HG03097 (cell line): ENCODE measurements at regions not wholly inside any gene's neighbourhood (a gene's known extent, or its start where the extent isn't known, plus 50 kb on each side); places are given as distances from the start of the nearest gene placed in this dataset.

Experiments
- ATAC-seq: cut with Tn5 transposase; IDR thresholded peaks from one replicate; pipeline ENCODE4 v1.9.1; 2021; ENCODE audit not compliant: unreplicated experiment, low FRiP score

DNA sequence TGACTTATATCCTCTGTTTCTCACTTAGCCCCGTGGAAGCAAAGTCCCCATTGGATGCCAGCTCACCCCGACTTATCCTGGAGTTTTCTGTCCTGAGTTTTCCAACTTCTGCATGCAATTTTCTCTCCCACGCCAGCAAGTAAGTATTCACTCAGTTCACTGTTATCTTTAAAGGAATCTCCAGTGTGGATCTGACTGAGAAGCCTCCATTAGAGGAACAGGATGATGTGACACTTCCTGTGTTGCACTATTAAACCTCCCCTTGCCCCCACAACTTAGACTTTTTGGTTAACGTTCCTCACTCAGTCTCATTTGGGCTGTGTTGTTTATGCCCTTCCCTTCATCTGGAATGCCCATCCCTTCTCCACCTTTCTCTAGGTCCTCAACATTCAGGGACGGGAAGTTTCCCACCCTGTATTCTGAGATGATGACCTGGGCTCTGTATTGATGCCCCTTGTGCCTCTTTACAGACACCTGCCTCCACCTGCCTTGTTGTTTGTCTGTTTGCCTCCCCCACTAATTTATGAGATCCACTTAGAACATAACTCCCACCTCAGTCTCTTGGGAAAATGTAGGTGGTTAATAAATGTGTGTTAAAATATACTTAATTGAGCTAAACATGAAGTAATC lies 536.1 kb upstream of the RAB6C start:
- no peak for ATAC-seq

DNA sequence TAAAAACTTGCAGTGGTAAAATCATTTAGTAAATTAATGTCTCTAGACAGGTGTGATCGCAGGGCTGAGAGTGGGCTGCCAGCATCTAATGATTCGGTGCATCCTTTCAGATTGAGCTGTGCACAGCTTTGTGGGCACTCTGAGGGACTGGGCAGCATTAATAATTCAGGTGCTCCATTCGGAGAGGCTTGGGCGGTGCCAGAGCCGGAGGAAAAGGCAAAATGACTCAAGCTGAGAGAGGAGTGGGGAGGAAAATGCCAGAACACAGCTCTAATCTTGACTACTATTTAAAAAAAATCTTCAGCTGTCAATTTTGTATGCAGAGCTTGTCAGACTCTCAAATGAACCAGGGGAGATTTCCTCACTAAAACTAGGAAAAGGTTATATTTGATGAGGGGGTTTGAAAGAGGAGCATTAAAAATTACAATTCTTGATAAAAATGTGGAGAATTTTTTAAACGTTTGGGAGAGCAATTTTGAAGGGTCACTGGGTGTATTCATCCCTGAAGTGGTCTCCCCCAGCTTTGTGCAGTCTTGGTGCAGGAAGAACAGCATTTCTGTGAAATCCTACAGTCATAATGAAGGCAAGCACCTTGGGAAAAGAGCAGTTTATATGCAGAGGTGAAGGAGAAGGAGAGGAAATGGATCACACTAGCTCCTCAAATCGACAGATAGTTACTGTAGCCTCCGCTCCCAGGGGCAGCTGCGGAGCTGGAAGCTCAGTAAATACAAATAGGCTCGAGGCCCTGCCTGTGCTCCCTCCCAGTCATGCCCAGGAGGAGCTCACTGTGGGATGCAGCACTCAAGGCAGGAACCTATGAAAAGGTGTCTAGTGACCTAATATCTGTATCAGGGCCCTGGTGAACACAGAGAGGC lies 535.4 kb upstream of the RAB6C start:
- ATAC-seq, result no peak

DNA sequence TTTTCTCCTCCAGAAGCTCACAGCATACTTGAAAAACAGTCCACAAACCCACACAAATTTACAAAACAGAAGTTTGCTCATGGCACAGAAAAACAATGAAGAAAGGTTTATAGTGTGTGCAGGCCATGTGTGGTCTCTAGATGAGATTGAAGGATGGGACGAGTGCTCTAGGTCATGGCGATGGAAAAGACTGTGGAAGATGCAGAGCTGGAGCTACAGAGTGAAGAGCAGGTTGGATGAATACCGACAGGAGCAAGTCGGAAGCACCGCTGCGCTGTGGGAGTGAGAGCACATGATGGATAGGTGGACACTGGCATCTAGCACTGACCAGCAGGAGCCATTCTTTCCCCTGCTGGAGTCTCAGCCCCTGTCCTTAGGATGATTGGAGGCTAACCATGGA lies 534.7 kb upstream of the RAB6C start:
- ATAC-seq, result no peak

DNA sequence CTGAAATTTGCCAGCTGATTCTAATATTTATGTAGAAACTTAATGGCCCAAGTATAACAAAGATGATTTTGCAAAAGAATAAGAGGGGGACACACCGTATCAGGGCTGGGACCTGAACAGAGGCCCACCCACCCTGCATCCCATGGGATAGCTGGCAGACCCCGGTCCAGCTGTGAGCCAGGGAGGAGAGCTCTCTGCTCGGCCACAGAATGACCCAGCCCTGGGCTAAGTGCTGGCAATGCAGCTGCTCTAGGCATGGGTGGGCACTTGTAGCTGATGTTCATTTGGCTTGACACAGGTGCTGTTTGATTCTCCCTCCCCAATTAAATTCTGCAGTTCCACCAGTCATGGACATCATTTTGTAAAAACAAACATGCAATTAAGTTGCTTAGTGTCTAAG lies 522.8 kb upstream of the RAB6C start:
- ATAC-seq, result no peak

DNA sequence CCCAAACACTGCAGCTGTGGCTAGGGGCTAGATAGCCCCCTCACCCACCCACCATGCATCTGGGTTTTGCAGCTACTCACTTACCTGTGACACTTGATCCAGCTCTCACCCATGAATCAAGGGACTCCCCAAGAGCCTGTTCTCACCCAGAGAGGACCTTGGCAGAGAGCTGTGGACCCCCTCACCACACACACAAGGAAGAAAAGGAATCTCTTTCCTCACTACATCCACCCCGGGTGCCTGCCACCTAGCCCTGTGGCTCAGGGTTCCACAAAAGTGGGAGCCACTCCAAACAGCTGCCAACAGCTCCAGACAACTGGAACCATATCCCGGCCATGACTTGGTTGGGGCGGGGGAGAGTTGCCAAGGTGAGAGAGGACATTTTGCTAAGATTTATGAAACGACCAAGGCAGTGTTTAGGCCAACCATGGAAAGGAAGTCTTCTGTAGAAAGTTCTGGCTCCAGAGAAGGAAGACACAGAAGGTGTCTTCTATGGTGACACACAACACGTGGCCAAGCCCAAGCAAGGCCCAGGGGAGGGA lies 522.1 kb upstream of the RAB6C start:
- ATAC-seq, result no peak

DNA sequence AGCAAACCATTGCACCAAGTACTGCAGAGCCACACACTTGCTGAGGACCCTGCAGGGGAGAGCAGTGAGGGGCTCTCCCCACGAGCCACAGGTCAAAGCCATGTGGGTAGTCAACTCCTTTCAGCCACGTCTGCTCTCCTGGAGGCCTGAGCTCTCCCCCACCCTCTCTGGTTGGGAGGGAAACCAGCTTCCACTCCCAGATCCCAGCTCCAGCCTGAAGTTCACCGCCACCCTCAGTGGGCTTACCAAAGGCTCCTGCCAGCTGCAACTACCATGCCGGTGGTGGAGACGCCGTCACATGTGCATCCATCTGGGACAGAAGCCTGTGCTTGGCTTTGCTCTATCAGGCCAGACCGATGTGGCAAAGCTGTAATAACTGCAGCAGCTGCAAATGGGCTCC lies 521.5 kb upstream of the RAB6C start:
- no peak for ATAC-seq

DNA sequence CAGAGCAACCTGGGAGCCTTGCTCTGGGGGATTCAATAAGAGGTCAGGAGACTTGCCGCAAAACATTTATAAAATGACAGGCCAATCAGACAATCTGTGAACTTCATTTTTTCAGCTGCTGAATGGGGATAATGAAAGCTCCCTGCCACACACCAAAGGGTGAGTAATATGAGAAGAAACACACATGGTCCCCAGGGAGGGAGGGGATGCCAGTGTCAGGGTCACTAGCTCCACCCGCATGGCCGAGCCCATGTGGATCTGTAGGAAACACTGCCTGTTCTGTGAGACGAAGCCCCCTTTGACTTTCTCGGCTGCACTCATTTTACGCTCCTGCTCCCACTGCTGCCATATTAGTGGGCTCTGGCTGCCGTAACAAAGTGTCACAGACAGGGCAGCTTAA lies 521.0 kb upstream of the RAB6C start:
- ATAC-seq, result no peak

DNA sequence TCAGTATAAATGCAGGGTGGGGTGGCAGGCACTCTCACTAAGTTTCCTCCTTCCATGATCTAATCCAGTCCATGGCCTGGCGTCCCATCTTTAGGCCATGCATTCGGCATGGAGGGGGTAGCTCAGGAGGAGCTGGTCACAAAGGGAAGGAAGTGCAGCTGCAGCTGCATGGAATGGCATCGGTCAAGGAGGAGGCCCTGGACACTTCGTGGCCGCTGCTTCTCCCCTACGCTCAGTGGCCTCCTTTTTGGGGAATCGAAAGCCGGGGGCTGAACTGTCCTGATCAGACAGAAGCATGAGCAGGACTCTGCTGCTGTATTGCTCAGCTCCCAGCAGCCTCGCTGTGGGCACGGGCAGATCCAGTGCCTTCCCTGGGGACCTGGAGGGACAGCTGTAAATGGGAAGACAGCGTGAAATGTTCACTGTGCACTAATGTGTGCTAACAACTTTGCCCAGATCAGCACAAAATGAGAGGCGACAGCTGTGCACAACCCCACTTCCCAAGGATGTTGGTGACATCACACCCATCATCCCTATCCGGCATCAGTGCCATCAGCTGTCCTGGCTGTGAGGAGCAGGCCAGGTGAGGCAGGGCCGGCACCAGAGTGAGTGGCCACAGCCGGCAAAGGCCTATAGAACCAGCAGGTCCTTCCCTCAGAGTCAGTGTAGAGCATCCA lies 520.1 kb upstream of the RAB6C start:
- ATAC-seq, result no peak

DNA sequence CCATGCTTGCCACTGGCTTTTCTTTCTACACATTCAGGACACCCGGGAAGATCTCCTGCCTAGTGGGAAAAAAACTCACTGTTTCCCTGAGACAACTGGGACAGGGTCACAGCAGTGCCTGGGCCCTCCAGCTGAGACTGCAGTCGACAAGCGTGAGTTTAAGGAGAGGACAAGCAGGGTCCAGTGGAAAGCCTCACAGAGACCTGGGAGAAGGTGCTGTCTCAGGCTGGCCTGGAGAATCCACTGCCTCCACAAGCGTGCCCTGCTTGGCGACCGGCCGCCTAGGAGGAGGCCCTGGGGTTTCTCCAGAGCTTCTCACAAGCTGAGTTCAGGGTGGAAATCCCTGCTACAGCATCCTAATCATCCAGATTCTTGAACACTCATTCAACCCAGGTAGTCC lies 519.6 kb upstream of the RAB6C start:
- no peak for ATAC-seq

DNA sequence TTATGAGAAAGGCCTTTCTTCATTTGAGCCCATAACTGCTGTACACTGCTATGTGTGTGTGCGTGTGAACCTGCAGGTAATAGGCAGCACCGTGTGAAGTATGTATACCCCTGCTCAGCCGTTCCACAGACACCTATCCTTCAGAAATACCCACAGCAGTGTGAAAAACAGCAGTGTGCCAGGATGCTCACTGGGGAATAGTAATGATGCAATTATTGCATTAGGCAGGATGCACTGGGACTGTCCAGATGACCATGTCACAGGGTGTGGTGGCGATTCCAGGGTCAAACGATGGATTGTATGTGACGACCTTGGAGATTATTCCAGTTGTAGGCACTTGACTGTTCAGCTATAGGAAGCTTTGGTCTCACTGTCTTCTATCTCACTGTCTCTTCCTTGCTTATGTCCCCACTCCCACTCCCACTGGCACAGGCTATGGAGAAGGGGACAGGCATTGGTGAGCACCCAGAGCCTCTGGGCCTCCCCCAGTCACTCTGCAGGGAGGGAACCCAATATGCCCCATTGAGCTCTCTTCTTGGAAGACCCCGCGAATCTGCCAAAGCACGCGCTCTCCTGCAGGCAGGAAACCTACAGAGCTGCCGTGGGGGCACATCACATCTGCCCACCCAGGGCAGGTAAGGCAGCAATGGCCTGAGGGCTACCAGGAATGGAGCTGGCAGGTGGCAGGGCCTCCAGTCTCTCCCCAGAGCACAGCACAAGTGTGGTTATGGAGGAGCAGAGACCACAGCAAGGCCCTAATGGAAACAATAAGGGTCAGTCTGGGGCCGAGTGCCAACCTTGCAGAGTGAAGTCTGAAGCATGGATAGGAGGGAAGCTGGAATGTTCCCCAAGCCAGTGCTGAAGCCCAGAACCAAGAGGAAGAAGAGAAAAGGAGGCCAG lies 518.9 kb upstream of the RAB6C start:
- ATAC-seq, result no peak

DNA sequence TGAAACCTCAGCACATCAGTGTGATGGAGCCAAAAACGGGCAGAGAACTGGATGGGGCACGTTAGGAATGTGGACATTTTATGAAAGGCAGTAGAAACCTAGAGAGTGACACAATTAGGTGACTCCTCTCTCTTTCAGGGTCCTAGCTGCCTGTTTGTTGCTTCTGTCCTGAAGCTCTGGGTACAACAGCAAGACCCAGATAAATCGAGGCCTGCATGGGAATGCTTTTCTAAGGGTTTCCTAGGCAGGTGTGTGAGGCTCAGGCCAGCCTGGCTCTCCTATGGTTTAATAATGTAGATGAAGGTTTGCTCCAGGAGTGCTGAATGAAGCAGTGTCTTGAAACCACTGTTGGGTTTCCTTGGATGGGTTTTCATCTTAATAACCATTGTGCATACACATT lies 517.1 kb upstream of the RAB6C start:
- no peak for ATAC-seq

DNA sequence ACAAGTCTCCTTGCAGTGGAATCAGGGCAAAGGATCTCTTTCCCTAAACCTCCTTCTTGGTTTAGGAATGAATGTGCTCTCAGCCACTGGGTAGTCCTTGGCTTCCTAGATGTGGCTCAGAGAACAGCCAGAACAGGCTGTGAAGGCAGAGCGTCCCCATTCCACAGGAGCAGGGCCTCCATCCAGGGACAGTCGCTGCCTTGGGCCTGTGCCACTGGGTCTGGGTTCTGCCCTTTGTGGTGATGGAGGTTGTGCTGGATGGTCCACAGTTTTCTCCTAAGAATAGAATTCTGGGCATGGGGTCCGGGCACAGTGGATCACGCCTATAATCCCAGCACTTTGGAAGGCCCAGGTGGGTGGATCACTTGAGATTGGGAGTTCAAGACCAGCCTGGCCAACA lies 516.5 kb upstream of the RAB6C start:
- no peak for ATAC-seq

DNA sequence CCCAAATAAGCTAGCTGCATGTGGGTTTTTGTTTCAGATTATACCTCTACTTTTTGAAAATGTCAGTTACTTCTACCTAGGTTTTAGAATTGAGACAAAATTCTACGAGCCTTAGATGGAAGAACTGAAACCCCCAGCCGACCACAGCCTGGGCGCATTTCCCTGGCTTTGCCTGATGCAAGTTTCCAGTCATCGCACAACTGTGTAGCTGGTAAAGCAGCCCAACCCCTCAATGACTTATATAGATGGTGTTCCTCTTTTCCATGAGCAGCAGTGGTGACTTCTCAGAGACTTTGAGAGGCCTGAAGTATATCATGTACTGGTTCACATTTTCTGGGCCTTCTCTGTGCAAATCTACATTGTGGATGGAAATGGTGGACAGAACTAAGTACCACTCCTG lies 515.4 kb upstream of the RAB6C start:
- no peak for ATAC-seq

DNA sequence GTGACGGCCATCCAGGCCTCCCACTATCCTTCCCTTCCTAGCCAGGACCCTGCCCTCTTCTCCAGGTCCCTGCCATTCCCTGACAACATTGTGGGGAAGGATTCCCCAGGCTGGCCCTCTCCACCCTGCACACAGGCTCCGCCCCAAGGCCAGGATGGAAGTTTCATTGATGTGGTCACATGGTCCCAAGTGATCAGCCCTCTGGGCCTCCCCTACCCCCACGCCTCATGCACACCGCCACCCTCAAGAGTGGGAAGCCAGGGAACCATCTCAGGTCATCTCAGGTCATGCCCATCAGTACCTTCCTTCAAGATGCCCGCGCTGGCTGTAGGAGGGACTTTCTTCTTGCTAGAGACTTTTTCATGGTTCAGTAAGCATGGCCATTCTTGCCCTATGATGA lies 514.8 kb upstream of the RAB6C start:
- no peak for ATAC-seq

DNA sequence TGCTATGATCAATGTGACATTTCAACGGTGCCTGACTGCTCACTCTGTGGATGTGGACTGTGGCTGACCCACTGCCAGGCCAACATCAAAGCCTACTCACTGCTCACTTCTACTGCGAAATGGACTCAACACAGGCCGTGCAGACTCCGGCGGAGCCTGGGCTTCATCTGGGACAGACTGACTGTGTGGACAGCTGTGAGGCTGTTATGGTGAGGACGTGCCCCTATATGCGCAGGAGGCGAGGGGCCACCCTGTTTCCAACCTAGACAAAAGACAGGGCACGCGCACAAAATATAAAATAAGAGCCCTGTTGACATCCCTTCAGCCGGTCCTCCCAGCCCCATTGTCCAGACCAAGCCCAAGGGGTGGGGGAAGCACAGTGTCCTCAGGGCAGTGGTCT lies 514.4 kb upstream of the RAB6C start:
- ATAC-seq, result no peak

DNA sequence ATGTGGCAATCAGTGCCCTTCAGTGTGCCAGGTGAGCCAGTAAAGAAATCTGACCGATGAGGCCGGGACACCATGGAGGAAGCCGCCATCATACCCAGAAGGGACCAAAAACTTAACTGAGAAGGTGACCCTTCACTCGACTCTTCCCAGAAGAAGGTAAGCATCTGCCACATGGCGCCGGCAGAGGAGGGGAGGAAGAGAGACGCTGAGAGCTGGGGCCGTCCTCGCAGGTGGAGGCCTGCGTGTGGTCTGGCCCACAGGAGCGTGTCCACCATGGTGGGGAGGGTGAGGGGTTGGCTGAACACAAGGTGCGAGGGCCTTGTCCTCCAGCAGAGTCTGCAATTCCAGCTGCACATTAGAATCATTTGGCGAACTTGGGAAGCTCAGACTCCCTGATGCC lies 513.1 kb upstream of the RAB6C start:
- no peak for ATAC-seq

DNA sequence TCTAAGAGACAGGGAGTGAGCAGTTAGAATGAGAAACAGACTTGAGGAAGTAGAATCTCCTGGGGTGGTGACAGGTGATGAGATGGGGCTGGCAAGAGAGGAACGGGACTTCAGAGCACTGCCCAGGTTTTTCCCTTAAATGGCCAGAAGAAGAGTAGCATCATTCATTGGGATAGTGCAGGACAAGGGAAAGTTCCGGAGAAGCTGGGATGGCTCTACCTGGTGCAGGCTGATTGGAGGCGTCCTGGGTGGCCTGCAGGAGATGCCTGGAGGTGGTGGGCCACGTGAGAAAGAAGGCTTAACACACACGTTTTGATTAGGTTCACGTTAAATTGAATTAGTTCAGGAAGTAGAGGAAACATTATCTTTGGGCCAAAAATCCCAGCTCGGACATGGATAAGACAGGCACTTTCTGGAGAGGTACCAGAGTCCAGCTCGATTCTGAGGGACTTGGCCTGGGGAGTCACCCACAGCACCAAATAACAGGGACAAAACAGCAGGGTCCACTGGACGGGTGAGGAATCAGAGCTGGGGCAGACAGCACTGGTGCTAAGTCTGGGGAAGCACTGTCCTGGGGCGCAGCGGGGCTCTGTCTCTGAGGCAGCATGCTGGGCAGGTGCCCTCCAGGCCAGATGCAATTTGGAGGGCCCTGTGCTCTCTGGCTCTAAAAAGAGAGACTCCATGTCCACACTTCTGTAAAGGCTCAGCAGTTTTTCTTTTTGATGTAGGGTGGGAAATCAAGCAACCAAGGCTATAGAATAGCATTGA lies 512.3 kb upstream of the RAB6C start:
- no peak for ATAC-seq

DNA sequence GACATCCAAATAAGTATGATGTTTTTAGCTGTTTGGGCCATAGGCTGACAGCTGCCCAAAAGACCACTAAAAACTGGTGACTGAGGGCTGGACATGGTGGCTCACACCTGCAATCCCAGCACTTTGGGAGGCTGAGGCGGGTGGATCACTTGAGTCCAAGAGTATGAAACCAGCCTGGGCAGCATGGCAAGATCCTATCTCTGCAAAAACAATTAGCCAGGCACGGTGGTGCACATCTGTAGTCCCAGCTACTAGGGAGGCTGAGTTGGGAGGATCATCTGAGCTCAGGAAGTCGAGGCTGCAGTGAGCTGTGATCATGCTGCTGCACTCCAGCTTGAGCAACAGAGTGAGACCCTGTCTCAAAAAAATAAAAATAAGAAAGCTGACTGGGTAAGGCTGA lies 511.5 kb upstream of the RAB6C start:
- ATAC-seq, result no peak

DNA sequence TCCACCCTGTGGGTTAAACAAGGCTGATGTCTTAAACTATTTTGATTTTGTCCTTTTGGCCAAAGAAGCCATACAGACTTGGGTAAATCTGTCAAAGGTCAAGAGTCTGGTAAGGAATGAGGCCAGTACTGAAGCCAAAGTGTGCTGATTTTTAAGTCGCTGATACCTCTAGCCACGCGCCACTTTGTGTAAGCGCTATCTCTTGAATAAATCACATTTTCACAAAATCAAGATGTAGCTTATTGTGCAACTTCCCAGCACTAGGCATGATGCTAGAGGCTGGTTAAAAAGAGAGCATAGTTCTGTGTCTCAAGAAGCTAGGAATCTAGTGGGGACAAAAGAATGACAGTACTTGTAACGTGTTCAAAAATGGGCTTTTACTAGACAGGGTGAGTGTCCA lies 510.6 kb upstream of the RAB6C start:
- ATAC-seq, result no peak

DNA sequence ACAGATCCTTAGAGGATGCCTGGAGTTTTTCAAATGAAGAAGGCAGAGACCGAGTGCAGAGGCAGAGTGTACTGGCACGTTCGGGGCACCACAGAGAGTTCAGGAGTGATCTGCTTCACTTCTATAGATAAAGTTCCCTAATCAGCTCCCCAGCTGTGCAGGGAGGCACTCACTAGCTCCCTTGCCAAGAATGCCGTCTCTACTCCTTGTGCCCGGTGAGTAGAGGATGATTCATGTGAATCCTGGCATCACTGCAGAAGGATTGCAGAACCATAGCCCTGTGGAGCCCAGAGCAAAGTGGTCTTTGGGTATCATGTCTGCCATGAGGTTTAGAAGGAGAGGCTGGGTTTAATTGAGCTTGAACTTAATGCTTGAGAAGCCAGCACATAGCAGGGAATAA lies 510.1 kb upstream of the RAB6C start:
- ATAC-seq, result no peak
